Midbrain (tissue), 1 donor: ENCODE measurements at regions not wholly inside any gene's neighbourhood (a gene's known extent, or its start where the extent isn't known, plus 50 kb on each side); places are given as distances from the start of the nearest gene placed in this dataset.
"Not testable (repeated sequence)": the region's sequence is repeated elsewhere in the genome, so short reads cannot be mapped to it uniquely, and the experiment has no call there.

Experiments used
- DNase-seq: peaks from one replicate; lab custom pipeline; 2025; lab: John Stamatoyannopoulos, UW

DNA sequence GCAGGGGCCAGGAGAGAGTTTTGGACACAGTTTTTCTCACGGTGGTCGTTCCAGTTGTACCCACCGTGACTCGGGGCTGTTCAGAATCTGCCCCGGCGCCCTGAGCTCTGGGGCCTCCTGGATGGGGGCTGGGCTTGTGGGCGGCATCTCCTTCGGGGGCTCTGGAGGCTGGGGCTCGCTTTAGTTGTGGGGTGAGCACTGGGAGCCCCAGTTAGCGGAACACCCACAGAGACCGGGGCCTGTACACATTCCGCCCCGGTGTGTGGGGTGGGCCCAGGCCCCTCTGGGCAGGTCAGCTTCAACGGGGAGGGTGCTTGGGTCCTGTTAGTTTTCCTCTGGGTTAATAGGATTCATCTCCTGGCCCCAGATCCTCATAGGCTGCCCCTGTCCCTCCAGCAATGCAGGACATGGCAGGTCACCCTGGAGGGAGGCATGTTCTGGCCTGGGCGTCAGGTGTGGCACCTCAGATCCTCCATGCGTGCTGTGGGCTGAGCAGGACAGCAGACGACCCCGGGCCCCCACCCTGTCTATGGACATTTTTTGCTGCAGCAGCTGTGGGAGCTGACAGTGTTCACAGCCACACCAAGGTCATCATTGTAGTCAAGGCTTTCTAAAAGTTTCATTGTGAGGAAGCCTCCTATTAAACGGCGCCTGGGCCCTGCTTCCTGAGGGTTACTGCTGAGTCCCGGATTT is 393.2 kb downstream of the TMEM121 start:
- no peak for DNase-seq

GRCh38 chr14:105920151-105920700 is 393.8 kb downstream of the TMEM121 start:
- DNase-seq, result not testable (repeated sequence)

- not testable (repeated sequence) for DNase-seq
These were observed 394.7 kb downstream of the TMEM121 start for GRCh38 chr14:105920803-105921755.

GRCh38 chr14:105921781-105922180 is 395.4 kb downstream of the TMEM121 start:
- DNase-seq, result not testable (repeated sequence)

- DNase-seq, result not testable (repeated sequence)
These were observed 397.3 kb downstream of the TMEM121 start for GRCh38 chr14:105923520-105924191.

GRCh38 chr14:105924951-105925591 is 398.7 kb downstream of the TMEM121 start:
- DNase-seq, result no peak

DNA sequence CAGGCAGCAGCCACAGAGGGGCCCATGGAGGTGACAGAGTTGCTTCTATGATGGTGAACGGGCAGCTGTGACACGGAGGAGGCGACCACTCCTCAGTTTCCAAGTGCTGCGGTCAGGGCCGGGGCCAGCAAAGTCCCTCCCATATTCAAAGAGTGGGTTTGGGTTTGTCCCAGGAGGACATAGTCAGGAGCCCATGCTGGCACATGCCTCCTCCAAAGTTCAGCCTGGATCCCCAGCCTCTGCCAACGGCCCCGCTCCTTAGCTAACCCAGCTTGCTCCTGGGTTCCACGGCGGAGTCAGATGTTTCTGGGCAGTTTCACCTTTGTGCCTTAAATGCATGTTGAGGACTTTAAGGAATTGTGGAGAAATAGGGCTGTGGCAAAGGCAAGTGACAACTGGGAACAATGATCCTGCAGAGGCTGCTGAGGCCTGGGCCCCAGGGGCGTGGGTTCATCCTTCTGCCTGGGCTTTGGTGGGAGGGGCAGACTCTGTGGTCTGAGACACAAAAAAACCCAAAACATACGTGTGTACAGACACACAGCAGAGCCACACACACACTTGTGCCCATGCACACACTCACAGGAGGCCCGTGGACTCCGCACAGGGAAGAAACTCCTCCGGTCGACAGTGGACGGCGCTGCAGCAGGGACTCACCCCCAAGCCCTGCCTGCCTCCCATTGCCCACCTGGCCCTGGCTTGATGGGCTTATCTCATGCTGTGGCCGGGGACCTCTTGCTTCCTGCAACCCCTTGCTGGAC is 399.4 kb downstream of the TMEM121 start:
- DNase-seq, result no peak

DNA sequence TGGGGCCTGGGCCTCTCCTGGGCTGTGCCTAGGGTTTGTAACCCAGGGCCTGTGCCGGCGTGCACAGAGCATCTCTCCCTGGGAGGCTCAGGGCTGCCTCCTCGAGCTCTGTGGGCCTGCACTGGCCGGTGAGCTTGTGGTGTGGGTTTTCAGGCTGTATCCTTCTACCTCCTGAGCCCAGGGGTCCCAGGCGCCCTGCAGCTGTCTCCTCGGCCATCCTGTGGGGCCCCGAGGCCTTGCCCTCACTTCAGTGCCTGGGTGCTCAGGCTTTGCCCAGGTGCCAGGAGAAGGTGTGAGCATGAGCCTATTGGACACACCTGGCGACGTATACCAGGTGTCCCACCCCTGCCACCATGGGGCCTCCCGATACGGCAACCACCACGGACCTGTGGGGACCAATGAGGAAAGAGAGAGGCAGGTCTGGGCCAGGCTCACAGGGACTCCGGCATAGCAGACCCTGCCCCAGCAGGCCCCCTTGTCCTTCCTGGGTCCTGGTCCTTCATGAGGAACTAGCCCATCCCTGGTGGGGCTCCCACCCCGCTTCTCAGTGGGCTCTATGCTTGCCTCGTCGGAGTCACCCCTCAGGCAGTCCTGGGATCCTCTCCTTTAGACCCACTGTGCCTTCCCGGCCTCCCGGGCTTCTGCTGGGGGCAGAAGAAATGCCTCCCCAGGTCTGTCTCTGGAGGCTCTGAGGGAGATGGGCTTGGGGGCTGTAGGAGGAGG is 400.2 kb downstream of the TMEM121 start:
- no peak for DNase-seq

DNA sequence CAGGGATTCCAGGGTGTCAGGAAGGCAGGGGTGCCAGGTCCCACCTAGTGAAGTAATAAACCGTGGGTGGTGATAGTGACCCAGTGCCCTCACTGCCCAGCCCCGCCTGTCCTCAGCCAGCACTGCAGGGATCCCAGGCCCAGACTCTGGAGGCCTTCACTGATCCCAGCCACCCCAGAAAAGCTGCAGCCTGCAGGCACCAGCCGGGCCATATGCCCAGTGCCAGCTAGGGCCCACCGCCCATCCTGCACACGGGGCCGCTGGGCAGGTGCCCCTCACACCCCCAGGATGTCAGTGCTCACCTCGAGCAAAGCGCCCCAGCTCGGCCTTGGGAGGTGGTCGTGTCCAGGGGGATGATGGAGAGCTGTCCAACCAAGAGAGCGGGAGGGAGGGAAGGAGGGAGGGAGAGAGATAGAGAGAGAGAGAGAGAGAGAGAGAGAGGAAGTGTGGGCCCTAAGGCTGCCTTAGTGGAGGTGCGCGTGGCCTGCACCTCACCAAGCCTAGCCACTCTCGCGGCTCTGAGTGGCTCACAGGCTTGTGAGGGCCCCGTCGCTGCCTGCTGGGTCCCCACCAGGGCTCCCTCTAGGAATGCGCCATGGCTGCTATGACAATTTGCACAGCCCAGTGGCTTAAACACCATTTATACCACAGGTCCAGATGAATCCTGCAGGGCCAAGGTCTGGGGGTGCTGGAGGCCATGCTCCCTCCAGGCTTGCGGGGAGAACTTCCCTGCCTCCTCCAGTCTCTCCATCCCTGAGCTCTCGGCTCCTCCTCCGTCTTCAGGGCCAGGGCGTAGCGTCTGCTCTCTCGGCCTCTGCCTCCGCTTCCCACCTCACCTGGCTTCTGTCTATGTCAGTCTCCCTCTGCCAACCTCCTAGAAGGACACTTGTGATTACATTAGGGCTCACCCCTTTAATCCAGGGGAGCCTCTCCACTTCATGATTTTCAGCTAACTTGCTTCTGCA is 401.0 kb downstream of the TMEM121 start:
- DNase-seq, result no peak

GRCh38 chr14:105928171-105929111 is 402.1 kb downstream of the TMEM121 start:
- DNase-seq, result not testable (repeated sequence)

- DNase-seq, result no peak
These were observed 403.1 kb downstream of the TMEM121 start for GRCh38 chr14:105929327-105930081.

DNA sequence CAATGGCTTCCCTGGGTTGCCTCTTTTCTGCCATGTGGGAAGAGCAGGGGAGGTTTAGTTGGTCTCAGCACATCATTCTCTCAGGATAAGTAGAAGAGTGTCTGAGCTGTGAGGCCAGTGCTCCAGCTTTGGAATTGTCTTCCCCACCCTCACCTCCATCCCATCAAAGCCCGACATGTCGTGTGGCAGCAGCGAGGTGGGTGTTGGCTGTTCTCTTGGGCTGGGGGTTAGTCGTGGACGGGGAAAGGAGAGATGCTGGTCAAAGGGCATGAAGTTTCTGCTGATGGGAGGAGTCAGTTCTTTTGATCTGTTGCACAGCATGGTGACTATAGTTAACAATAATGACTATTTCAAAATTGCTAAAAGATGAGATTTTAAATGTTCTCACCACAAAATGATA is 404.2 kb downstream of the TMEM121 start:
- DNase-seq, result no peak

DNA sequence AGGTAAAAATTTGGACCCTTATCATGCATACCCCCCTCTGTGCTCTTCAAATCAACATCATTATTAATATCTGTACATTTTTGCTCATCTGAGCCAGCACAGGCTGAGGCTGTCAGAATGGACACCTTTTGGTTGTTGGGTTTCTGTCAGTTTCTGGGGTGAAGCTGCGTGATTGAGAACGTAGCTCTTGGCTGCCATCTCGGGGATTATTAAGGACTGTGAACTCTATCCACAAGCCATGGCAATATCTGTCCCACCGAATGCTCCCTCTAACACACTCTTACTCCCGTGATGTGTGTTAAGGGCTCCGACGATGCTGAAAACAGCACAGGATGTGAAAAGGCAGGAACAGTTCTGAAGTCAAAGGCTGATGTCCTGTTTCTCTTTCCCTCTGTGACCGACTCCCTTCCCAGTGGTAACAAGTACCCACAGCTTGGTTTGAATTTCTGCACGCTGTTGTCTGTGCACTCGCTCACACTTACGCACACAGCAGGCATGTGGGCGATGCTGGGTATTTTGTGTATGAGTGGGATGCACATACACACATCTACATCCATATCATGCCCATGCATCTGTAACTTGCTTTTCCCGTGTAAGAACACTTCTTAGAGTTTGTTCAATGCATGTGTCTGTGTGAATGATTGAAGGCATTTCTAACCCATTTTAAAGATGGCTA is 405.6 kb downstream of the TMEM121 start:
- no peak for DNase-seq

- DNase-seq, result no peak
These were observed 406.9 kb downstream of the TMEM121 start for GRCh38 chr14:105933238-105933637.

GRCh38 chr14:105935384-105935783 is 409.0 kb downstream of the TMEM121 start:
- DNase-seq, result no peak

DNA sequence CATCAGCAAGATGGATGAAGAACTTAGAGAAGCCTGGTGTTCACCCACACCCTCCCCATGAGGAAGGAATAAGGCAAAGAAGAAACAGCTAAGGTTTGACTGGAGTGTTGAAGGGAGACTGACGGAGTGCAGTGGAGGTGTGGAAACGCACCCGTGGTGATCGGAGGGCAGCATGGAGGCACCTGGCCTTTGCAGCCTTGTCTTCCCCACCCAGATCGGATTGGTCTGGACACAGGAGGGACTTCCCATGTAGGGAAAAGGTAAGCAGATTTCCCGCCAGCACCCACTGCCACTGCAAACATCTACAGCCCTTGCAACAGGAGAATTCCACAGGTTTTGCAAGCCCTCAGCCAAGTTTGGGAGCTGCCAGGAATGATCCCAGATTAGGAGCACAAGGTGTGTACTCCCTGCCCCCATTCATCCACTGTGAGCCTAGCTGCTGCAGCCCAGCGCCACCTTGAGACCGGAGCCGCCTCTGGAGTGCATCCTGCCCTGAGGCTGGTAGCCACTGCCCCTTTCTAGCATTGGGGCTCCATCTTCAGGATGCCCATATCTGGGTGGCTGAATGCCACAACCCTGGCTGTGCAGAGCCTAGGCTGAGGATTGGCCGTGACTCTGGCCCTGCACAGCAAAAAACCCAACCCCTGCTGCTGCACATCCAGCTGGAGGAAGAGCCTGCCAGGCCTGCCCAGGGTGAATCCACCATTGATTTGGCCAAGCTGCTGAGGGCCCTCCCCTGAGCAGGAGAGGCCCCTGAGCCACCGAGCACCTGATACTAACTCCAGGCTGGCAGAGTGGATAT is 411.1 kb downstream of the TMEM121 start:
- DNase-seq, result no peak
